Mucosa of descending colon (tissue), 3 donors: ENCODE measurements at regions not wholly inside any gene's neighbourhood (a gene's known extent, or its start where the extent isn't known, plus 50 kb on each side); places are given as distances from the start of the nearest gene placed in this dataset.
"Not testable (repeated sequence)": the region's sequence is repeated elsewhere in the genome, so short reads cannot be mapped to it uniquely, and the experiment has no call there.

Experiments used
- ATAC-seq: fragments of 200-7000 bp; cut with Tn5 transposase; one replicate; pipeline ENCODE4 v1.9.1; 2020; ENCODE audit warnings: mild to moderate bottlenecking, moderate library complexity
- DNase-seq, 3 donors: peaks; one replicate each; pipeline ENCODE4 v3.0.0-alpha.2; 2020
- H3K36me3 ChIP-seq: fragments of 200-600 bp; one replicate; pipeline ENCODE4 v1.8.0; 2021; ENCODE audit warnings: low read depth, mild to moderate bottlenecking
- H3K4me1 ChIP-seq: fragments of 200-600 bp; one replicate; pipeline ENCODE4 v1.8.0; 2021; ENCODE audit warnings: low read depth, mild to moderate bottlenecking
- H3K4me3 ChIP-seq: fragments of 200-600 bp; one replicate; pipeline ENCODE4 v1.8.0; 2021; ENCODE audit warnings: mild to moderate bottlenecking
- H3K9me3 ChIP-seq: fragments of 200-600 bp; one replicate; pipeline ENCODE4 v1.8.0; 2021; ENCODE audit warnings: mild to moderate bottlenecking
- intact Hi-C, 2 donors: fragments of 100-400 bp; cut with DNase I in 1 of 2; cut with micrococcal nuclease in 1 of 2; formaldehyde crosslinking; loops; one replicate each; pipeline versions ENCODE4 v1.11.0 to v1.11.1; 2022; cut with DNase I, micrococcal nuclease
- TF ChIP-seq, protein P1 (sequence below): fragments of 200-600 bp; IDR thresholded peaks from one replicate; pipeline ENCODE4 v1.8.0; 2022; ENCODE audit warnings: antibody characterized with exemption, mild to moderate bottlenecking
- donor health status: DM: no; HTN: no; CAD: no; lungs with moderate emphysema.
- donor health status: DM: no; HTN: no; CAD: no.
- donor health status: DM: no; HTN: yes; CAD: no.

DNA sequence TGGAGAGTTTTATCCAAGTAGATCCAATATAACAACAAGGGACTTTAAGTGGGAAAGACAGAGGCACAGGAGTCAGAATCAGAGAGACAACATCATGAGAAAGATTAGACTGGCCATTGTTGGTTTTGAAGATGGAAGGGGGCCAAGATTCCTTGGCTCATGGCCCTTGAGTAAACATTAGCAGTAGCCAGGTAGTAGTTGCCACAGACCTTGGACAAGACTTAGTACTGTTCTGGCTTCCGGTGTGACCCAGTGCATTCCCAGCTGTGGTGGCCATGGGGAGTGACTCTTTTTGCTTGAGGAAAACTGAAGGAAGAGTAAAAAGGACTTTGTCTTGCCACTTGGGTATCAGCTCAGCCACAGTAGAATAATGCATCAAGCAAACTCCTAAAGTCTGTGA is 462.2 kb upstream of the CPXCR1 start:
- H3K4me3 ChIP-seq, result no peak overlapping the region
- TF ChIP-seq, protein P1, sequence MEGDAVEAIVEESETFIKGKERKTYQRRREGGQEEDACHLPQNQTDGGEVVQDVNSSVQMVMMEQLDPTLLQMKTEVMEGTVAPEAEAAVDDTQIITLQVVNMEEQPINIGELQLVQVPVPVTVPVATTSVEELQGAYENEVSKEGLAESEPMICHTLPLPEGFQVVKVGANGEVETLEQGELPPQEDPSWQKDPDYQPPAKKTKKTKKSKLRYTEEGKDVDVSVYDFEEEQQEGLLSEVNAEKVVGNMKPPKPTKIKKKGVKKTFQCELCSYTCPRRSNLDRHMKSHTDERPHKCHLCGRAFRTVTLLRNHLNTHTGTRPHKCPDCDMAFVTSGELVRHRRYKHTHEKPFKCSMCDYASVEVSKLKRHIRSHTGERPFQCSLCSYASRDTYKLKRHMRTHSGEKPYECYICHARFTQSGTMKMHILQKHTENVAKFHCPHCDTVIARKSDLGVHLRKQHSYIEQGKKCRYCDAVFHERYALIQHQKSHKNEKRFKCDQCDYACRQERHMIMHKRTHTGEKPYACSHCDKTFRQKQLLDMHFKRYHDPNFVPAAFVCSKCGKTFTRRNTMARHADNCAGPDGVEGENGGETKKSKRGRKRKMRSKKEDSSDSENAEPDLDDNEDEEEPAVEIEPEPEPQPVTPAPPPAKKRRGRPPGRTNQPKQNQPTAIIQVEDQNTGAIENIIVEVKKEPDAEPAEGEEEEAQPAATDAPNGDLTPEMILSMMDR, result no peak
- no peak for ATAC-seq
- no peaks in the 10 kb centered on the region for H3K36me3 ChIP-seq
- no peaks in the 10 kb centered on the region for H3K4me1 ChIP-seq
- DNase-seq, result no peak
- peaks cover 9% of the 10 kb centered on the region for H3K9me3 ChIP-seq
- intact Hi-C loops, result no loop called here

DNA sequence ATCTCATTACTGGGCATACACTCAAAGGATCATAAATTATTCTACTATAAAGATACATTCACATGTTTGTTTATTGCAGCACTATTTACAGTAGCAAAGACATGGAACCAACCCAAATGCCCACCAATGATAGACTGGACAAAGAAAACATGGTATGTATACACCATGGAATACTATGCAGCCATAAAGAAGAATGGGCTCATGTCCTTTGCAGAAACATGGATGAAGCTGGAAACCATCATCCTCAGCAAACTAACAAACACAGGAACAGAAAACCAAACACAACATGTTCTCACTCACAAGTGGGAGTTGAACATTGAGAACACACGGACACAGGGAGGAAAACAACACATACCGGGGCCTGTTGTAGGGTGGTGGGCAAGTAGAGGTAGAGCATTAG is 433.1 kb upstream of the CPXCR1 start:
- H3K4me3 ChIP-seq, ATAC-seq, DNase-seq, intact Hi-C loops, H3K36me3 ChIP-seq, H3K4me1 ChIP-seq, H3K9me3 ChIP-seq: not testable (repeated sequence)

DNA sequence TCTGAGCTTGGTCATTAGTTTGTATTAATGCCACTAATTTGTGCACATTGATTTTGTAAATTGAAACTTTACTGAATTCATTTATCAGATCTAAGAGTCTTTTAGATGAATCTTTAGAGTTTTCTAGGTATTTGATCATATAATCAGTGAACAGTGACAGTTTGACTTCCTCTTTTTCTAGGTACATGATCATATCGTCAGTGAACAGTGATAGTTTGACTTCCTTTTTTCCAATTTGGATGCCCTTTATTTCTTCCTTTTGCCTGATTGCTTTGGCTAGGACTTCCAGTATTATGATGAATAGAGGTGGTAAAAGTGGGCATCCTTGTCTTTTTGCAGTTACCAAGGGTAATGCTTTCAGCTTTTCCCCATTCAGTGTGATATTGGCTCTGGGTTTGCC is 421.4 kb upstream of the CPXCR1 start:
- no peaks in the 10 kb centered on the region for H3K9me3 ChIP-seq
- ATAC-seq (no peak), DNase-seq (no peak)
- intact Hi-C loops, result no loop called here
- H3K36me3 ChIP-seq, result no peaks in the 10 kb centered on the region
- no peaks in the 10 kb centered on the region for H3K4me1 ChIP-seq
- no peak overlapping the region for H3K4me3 ChIP-seq
- TF ChIP-seq, protein P1, result no peak

DNA sequence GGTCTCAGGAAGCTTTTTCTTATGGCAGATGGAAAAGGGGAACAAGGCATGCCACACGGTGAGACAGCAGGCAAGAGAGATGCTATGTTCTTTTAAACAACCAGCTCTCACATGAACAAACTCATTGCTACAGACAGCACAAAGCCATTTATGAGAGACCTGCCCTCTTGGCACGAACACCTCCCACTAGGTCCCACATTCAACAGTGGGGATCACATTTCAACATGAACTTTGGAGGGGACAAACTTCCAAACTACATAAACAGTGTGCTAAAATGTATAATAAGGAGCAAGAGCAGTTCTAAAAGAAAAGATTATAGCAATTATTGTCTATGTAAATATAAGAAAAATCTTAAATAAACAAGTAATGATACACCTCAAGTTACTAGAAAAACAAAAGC is 391.8 kb upstream of the CPXCR1 start:
- H3K9me3 ChIP-seq, result no peaks in the 10 kb centered on the region
- intact Hi-C loops, result no loop called here
- H3K4me1 ChIP-seq, result no peaks in the 10 kb centered on the region
- no peaks in the 10 kb centered on the region for H3K36me3 ChIP-seq
- H3K4me3 ChIP-seq, result no peak overlapping the region
- TF ChIP-seq, protein P1, result no peak
- no peak for ATAC-seq
- no peak for DNase-seq

DNA sequence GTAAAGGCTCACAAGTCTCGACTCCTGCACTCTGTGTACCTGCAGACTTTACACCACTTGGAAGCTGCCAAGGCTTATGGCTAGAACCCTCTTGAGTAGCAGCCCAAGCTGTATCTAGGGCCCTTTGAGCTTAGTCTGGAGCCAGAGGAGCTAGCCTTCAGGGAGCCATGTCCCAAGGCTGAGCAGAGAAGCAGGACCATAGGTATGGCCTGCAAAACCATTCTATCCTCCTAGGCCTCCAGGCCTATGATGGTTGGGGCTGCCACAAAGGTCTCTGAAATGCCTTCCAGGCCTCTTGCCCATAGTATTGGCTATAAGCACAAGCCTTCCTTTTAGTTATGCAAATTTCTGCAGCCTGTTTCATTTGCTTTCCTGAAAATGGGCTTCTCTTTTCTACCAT is 380.7 kb upstream of the CPXCR1 start:
- TF ChIP-seq, protein P1, result no peak
- intact Hi-C loops, result no loop called here

DNA sequence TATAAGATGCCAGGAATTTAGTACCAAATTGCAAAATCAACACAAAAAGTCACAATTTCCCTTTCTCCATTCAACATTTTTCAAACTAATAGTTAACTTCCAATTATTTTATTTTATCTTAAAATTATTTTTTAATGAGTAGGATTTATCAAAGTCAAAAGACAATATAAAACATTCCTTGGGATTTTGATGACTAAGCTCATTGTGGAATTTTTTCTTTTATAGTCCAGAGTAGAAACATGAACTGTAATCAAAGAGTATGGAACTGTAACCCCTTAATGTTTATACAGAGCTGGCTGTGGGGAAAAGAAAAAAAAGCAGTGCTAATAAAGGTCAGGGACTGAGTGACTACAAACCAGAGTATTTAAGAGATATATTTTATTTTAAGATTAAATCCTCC is 368.6 kb upstream of the CPXCR1 start:
- H3K36me3 ChIP-seq, result no peaks in the 10 kb centered on the region
- TF ChIP-seq, protein P1, result no peak
- intact Hi-C loops, result no loop called here

More for the DNA sequence above, 380.7 kb upstream of the CPXCR1 start:
- no peaks in the 10 kb centered on the region for H3K36me3 ChIP-seq
- peaks cover 10% of the 10 kb centered on the region for H3K9me3 ChIP-seq
- DNase-seq (no peak), ATAC-seq (no peak)
- H3K4me1 ChIP-seq, result no peaks in the 10 kb centered on the region
- no peak overlapping the region for H3K4me3 ChIP-seq

More for the DNA sequence above, 368.6 kb upstream of the CPXCR1 start:
- H3K4me3 ChIP-seq, result no peak overlapping the region
- H3K4me1 ChIP-seq, result no peaks in the 10 kb centered on the region
- DNase-seq (no peak), ATAC-seq (no peak)
- no peaks in the 10 kb centered on the region for H3K9me3 ChIP-seq
